CD4-positive, alpha-beta T cell (primary cell): ENCODE measurements at regions not wholly inside any gene's neighbourhood (a gene's known extent, or its start where the extent isn't known, plus 50 kb on each side); places are given as distances from the start of the nearest gene placed in this dataset.

Source experiments
- ATAC-seq: fragments of 200-7000 bp; cut with Tn5 transposase; one replicate; pipeline ENCODE4 v1.10.0; 2022; ENCODE audit warnings: mild to moderate bottlenecking; ENCODE audit not compliant: poor library complexity
- CTCF ChIA-PET: fragments of 350-600 bp; sonication (Branson Sonifier 250); formaldehyde crosslinking; loops from one replicate; lab custom pipeline; 2021; ENCODE audit warnings: antibody characterized with exemption, inconsistent platforms; lab: Charles Lee
- POLR2A ChIA-PET: fragments of 350-600 bp; sonication (Branson Sonifier 250); formaldehyde crosslinking; loops from one replicate; lab custom pipeline; 2021; ENCODE audit warnings: antibody characterized with exemption, inconsistent platforms; lab: Charles Lee
- DNase-seq, 14 experiments: peaks; one replicate each; pipeline ENCODE4 v3.0.0-alpha.2; 2013 to 2020; ENCODE audit warnings: mixed read lengths in 2 of 14
- H3K27ac ChIP-seq, 2 donors: one replicate each; pipeline versions ENCODE4 v1.5.1 to v1.7.0; 2013; ENCODE audit warnings: low read length in 2 of 2, low read depth in 1 of 2, mild to moderate bottlenecking in 1 of 2
- H3K27me3 ChIP-seq, 2 experiments: 1 replicate in 1 of 2; 2 replicates in 1 of 2; pipeline versions ENCODE4 v1.6.1 to v1.7.0; 2013; ENCODE audit warnings: low read length in 2 of 2, control low read depth in 1 of 2, mild to moderate bottlenecking in 1 of 2, moderate library complexity in 1 of 2; ENCODE audit not compliant: insufficient read depth in 2 of 2, control insufficient read depth in 1 of 2
- H3K36me3 ChIP-seq: one replicate; pipeline ENCODE4 v1.6.1; 2013; ENCODE audit warnings: low read length, control low read depth; ENCODE audit not compliant: insufficient read depth
- H3K4me1 ChIP-seq: one replicate; pipeline ENCODE4 v1.6.1; 2013; ENCODE audit warnings: low read length, control low read depth; ENCODE audit not compliant: insufficient read depth
- H3K4me3 ChIP-seq: one replicate; pipeline ENCODE4 v1.5.1; 2013; ENCODE audit warnings: mild to moderate bottlenecking, low read length, moderate library complexity
- H3K9me3 ChIP-seq, 2 experiments: 1 replicate in 1 of 2; 2 replicates in 1 of 2; pipeline versions ENCODE4 v1.6.1 to v1.7.0; 2013; ENCODE audit warnings: low read length in 2 of 2, mild to moderate bottlenecking in 2 of 2, control low read depth in 1 of 2, moderate library complexity in 1 of 2; ENCODE audit not compliant: control insufficient read depth in 1 of 2, insufficient read depth in 1 of 2
- H3K27ac Mint-ChIP-seq: one replicate; pipeline ENCODE4 v1.8.0; 2020; ENCODE audit warnings: mixed read lengths
- H3K27me3 Mint-ChIP-seq: one replicate; pipeline ENCODE4 v1.8.0; 2021; ENCODE audit warnings: mixed read lengths
- H3K36me3 Mint-ChIP-seq: one replicate; pipeline ENCODE4 v1.8.0; 2021; ENCODE audit warnings: low read depth, mixed read lengths
- H3K4me1 Mint-ChIP-seq: one replicate; pipeline ENCODE4 v1.8.0; 2021; ENCODE audit warnings: low read depth, mixed read lengths
- H3K4me3 Mint-ChIP-seq: one replicate; pipeline ENCODE4 v1.8.0; 2020; ENCODE audit warnings: mild to moderate bottlenecking, mixed read lengths
- H3K9me3 Mint-ChIP-seq: one replicate; pipeline ENCODE4 v1.8.0; 2020; ENCODE audit warnings: mixed read lengths
- intact Hi-C, 2 experiments: fragments of 100-400 bp; cut with DNase I in 1 of 2; cut with micrococcal nuclease in 1 of 2; formaldehyde crosslinking; loops; one replicate each; pipeline versions ENCODE4 v1.15.1 to v1.9.0; 2023 to 2025; cut with DNase I, micrococcal nuclease
- TF ChIP-seq, protein P1 (sequence below): fragments of 200-600 bp; IDR thresholded peaks from one replicate; pipeline ENCODE4 v1.8.0; 2022; ENCODE audit warnings: antibody characterized with exemption, mild to moderate bottlenecking

DNA sequence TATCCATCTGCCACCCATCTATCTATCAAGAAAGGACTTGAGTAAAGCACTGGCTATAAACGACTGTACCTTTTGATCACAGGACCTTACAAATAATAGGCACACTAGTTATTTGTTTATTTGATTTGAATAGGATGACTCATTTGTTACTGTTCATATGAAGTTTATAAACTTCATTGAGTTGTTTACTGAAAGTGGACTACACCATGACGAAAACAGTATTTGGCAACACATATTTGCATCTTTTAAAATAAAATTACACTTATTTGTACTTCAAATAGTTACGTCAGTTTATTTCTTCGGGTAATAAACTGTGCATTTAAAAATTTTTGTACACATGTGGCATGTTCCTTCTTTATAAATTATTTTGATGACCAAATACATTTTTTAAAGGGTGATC is 133.0 kb downstream of the OGFRL1 start:
- peaks cover 88% of the 10 kb centered on the region for H3K27me3 Mint-ChIP-seq
- Histone ChIP-seq H3K4me1 (peaks cover 7% of the 10 kb centered on the region), H3K9me3 (peaks cover 0 to 13% of the 10 kb centered on the region in 2 experiments), H3K27me3 (peaks cover 16 to 62% of the 10 kb centered on the region in 2 experiments), H3K27ac (no peak overlapping the region), H3K36me3 (no peaks in the 10 kb centered on the region), H3K4me3 (no peak overlapping the region)
- peaks cover 13% of the 10 kb centered on the region for H3K4me1 Mint-ChIP-seq
- no peaks in the 10 kb centered on the region for H3K36me3 Mint-ChIP-seq
- ATAC-seq (no peak), DNase-seq (no peak)
- ChIA-PET POLR2A (no interaction called here), CTCF (no interaction called here)
- intact Hi-C loops = no loop called here
- H3K27ac Mint-ChIP-seq = no peak overlapping the region
- no peak overlapping the region for H3K4me3 Mint-ChIP-seq
- H3K9me3 Mint-ChIP-seq = no peaks in the 10 kb centered on the region
- TF ChIP-seq, protein P1, sequence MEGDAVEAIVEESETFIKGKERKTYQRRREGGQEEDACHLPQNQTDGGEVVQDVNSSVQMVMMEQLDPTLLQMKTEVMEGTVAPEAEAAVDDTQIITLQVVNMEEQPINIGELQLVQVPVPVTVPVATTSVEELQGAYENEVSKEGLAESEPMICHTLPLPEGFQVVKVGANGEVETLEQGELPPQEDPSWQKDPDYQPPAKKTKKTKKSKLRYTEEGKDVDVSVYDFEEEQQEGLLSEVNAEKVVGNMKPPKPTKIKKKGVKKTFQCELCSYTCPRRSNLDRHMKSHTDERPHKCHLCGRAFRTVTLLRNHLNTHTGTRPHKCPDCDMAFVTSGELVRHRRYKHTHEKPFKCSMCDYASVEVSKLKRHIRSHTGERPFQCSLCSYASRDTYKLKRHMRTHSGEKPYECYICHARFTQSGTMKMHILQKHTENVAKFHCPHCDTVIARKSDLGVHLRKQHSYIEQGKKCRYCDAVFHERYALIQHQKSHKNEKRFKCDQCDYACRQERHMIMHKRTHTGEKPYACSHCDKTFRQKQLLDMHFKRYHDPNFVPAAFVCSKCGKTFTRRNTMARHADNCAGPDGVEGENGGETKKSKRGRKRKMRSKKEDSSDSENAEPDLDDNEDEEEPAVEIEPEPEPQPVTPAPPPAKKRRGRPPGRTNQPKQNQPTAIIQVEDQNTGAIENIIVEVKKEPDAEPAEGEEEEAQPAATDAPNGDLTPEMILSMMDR = no peak

DNA sequence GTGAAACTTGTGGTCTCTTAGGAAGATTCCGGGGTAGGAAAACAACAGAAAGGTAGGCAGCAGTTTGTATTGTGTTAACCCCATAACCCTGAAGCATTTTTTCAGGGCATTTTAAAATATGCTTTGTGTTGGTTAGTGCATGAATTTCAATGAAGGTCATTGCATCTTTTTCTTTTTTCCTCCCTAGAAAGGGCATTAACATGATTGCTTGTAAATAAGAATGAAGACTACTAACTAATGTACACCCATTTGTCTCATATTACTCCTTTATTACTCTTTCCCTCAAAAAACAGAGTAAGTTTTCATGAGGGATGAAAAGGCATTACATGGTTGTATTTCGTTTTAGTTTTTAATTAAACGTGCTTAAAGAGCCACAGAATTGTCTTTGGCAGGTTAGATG is 141.4 kb downstream of the OGFRL1 start:
- ChIA-PET CTCF (no interaction called here), POLR2A (no interaction called here)
- H3K4me3 ChIP-seq = no peak overlapping the region
- DNase-seq = no peak
- H3K27ac ChIP-seq = no peak overlapping the region
- H3K27ac Mint-ChIP-seq = no peak overlapping the region
- no peaks in the 10 kb centered on the region for H3K4me1 ChIP-seq
- H3K4me3 Mint-ChIP-seq = no peak overlapping the region
- peaks cover 26% of the 10 kb centered on the region for H3K27me3 Mint-ChIP-seq
- no peaks in the 10 kb centered on the region for H3K9me3 Mint-ChIP-seq
- peaks cover 0 to 4% of the 10 kb centered on the region in 2 experiments for H3K27me3 ChIP-seq
- TF ChIP-seq, protein P1 = no peak
- no peaks in the 10 kb centered on the region for H3K4me1 Mint-ChIP-seq
- no peaks in the 10 kb centered on the region for H3K36me3 Mint-ChIP-seq
- H3K9me3 ChIP-seq = no peaks in the 10 kb centered on the region
- intact Hi-C loops = no loop called here
- ATAC-seq = no peak
- no peaks in the 10 kb centered on the region for H3K36me3 ChIP-seq

DNA sequence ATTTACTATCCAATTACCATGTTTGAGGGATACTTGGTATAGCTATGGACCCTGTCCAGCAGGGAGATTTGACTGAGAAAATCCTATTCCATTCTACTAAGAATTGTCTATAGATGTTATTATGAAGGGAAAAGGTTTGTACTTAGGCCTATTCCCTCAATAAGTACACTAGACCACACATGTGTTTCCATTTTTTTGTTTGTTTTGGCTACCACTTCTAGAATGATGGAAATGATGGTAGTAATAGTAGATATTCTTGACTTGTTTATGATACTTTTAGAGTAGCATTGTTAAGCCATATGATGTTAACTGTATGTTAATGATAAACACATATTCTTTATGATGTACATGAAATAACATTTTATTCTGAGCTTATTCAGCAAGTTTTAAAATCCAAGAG is 144.8 kb downstream of the OGFRL1 start:
- Histone ChIP-seq H3K4me3 (no peak overlapping the region), H3K27ac (no peak overlapping the region), H3K9me3 (no peaks in the 10 kb centered on the region), H3K27me3 (peaks cover 0 to 3% of the 10 kb centered on the region in 2 experiments), H3K4me1 (no peaks in the 10 kb centered on the region), H3K36me3 (no peaks in the 10 kb centered on the region)
- no peaks in the 10 kb centered on the region for H3K9me3 Mint-ChIP-seq
- peaks cover 5% of the 10 kb centered on the region for H3K27me3 Mint-ChIP-seq
- TF ChIP-seq, protein P1 = no peak
- intact Hi-C loops = no loop called here
- DNase-seq (no peak), ATAC-seq (no peak)
- no peaks in the 10 kb centered on the region for H3K4me1 Mint-ChIP-seq
- no peak overlapping the region for H3K4me3 Mint-ChIP-seq
- no peaks in the 10 kb centered on the region for H3K36me3 Mint-ChIP-seq
- no peak overlapping the region for H3K27ac Mint-ChIP-seq
- ChIA-PET POLR2A (no interaction called here), CTCF (no interaction called here)
